DND-41 (cell line): ENCODE measurements at regions not wholly inside any gene's neighbourhood (a gene's known extent, or its start where the extent isn't known, plus 50 kb on each side); places are given as distances from the start of the nearest gene placed in this dataset.

Source experiments
- CTCF ChIP-seq: IDR thresholded peaks from 2 replicates; pipeline ENCODE4 v1.5.1; 2012; ENCODE audit warnings: borderline replicate concordance, low read length, moderate library complexity, mild to moderate bottlenecking; ENCODE audit not compliant: poor library complexity, severe bottlenecking; ENCODE audit errors: extremely low read depth
- EZH2 ChIP-seq: IDR thresholded peaks from 3 replicates; pipeline ENCODE4 v1.6.1; 2012; ENCODE audit warnings: borderline replicate concordance, low read depth, mild to moderate bottlenecking, moderate library complexity, low read length, inconsistent platforms; ENCODE audit not compliant: severe bottlenecking

GRCh38 chr5:42894057-42894456, 82.4 kb upstream of the SELENOP start:
- TF ChIP-seq EZH2: no peak
- TF ChIP-seq CTCF: peak; percentile 27
